ENCODE measurements at regions not wholly inside any gene's neighbourhood (a gene's known extent, or its start where the extent isn't known, plus 50 kb on each side); places are given as distances from the start of the nearest gene placed in this dataset.
A peak's percentile ranks its signal among the peaks of the same experiment; 100 is the strongest.
"Not testable (repeated sequence)": the region's sequence is repeated elsewhere in the genome, so short reads cannot be mapped to it uniquely, and the experiment has no call there.

DNA sequence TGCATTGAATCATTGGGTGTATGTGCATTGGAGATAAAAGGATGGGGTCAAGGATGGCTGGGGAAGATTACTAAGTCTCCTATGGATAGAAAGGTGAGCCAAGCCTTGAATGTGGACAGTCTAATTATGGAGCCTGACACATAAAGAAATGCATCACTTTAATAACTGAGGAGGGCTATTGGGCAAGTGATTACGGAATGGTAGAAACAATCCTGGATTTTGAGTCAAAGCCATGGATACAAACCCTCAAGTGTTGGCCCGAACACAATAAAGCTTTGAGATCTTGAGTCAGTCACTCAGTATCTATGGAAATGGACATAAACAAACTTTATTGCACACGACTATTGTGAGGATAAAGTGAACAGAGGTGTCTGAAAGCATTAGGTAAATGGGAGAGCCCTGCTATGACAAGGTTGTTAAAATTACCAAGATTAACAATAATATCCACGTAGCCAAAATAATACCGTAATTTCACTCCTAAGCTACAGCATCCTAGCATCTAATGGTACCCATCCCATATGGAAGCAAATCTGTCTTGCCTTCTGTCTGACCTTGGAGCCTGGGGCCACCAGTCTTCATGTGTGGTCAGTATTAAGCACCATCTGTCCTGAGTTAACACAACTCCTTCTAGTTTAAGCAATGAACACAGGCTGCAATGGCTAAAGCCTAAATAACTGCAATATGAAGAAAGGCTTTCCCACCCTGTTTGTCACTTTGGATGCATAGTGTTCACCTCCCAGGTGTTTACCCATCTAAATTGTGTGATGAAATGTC is 136.9 kb upstream of the PRICKLE2 start:
- no peak for DNase-seq (ENCODE audit: low spot score)
- Mint-ChIP-seq H3K36me3 (ENCODE audit: low read depth, unreplicated experiment) (no peaks in the 10 kb centered on the region), H3K4me1 (ENCODE audit: unreplicated experiment) (peaks cover 73% of the 10 kb centered on the region), H3K4me3 (ENCODE audit: unreplicated experiment) (no peak overlapping the region), H3K9me3 (ENCODE audit: unreplicated experiment) (no peaks in the 10 kb centered on the region), H3K27me3 (ENCODE audit: unreplicated experiment) (no peaks in the 10 kb centered on the region), H3K27ac (ENCODE audit: unreplicated experiment) (peak overlapping the region; percentile 54)
- no peak for TF ChIP-seq CTCF (IDR thresholded peaks at IDR 0.05; ENCODE audit: unreplicated experiment)

DNA sequence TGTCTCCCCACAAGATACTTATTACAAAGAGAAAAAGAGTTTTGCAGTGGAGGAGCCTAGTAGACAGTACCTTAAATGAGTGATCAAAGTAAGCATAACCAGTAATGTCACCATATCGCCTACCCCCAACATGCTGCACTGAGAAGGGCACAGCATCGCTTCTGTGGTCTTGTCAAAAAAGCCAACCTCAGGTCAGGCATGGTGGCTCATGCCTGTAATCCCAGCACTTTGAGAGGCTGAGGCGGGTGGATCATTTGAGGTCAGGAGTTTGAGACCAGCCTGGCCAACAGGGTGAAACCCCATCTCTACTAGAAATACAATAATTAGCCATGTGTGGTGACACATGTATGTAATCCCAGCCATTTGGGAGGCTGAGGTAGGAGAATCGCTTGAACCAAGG is 135.8 kb upstream of the PRICKLE2 start:
- not testable (repeated sequence) for H3K4me3 Mint-ChIP-seq (ENCODE audit: unreplicated experiment); H3K9me3 Mint-ChIP-seq (ENCODE audit: unreplicated experiment); H3K36me3 Mint-ChIP-seq (ENCODE audit: low read depth, unreplicated experiment); H3K27me3 Mint-ChIP-seq (ENCODE audit: unreplicated experiment); DNase-seq (ENCODE audit: low spot score)
- Mint-ChIP-seq H3K27ac (ENCODE audit: unreplicated experiment) (peak overlapping the region; percentile 79), H3K4me1 (ENCODE audit: unreplicated experiment) (peaks cover 79% of the 10 kb centered on the region)

DNA sequence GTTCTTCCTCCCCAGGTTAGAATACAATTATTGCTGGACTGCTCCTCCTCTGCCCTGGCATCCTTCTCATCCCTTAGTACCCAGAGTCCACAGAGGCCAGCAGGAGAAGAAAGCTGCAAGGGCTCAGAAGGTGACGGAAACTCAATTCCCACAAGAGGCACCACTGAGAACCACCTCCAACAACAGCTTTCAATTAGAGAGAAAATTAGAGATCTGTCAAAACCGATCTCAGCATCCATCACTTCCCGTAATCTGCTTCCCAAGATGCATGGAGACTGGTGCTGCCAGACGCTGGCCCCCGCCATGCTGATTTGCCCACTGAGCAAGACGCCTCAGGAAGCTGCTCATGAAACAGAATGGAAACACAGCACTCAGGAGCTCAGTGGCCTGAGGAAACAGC is 135.0 kb upstream of the PRICKLE2 start:
- no peak for TF ChIP-seq CTCF (IDR thresholded peaks at IDR 0.05; ENCODE audit: unreplicated experiment)
- H3K4me3 Mint-ChIP-seq (ENCODE audit: unreplicated experiment): no peak overlapping the region
- H3K9me3 Mint-ChIP-seq (ENCODE audit: unreplicated experiment): no peaks in the 10 kb centered on the region
- H3K36me3 Mint-ChIP-seq (ENCODE audit: low read depth, unreplicated experiment): no peaks in the 10 kb centered on the region
- H3K27me3 Mint-ChIP-seq (ENCODE audit: unreplicated experiment): no peaks in the 10 kb centered on the region
- DNase-seq (ENCODE audit: low spot score): no peak
- H3K4me1 Mint-ChIP-seq (ENCODE audit: unreplicated experiment): peaks cover 84% of the 10 kb centered on the region
- peak overlapping the region; percentile 76 for H3K27ac Mint-ChIP-seq (ENCODE audit: unreplicated experiment)

DNA sequence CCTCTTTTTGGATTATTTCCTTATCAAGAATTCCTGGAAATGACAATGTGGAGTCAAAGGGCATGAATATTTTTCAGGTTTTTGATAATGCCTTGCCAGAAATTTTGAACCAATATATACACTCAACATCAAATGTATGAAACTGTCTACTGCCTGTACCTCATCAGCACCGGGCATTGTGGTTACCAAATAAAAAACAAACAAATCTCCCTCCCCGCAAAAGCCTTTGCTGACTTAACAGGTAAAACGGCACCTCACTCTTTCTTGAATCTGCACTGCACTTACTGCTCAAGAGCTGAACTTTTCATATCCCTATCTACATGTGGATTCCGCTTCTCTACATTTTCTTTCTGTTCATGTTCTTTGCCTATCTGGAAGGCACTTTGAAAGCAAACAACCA is 134.5 kb upstream of the PRICKLE2 start:
- H3K36me3 Mint-ChIP-seq (ENCODE audit: low read depth, unreplicated experiment): no peaks in the 10 kb centered on the region
- peak overlapping the region; percentile 5 for H3K27ac Mint-ChIP-seq (ENCODE audit: unreplicated experiment)
- no peak overlapping the region for H3K4me3 Mint-ChIP-seq (ENCODE audit: unreplicated experiment)
- H3K4me1 Mint-ChIP-seq (ENCODE audit: unreplicated experiment): peaks cover 88% of the 10 kb centered on the region
- DNase-seq (ENCODE audit: low spot score): no peak
- no peaks in the 10 kb centered on the region for H3K9me3 Mint-ChIP-seq (ENCODE audit: unreplicated experiment)
- TF ChIP-seq CTCF (IDR thresholded peaks at IDR 0.05; ENCODE audit: unreplicated experiment): no peak
- no peaks in the 10 kb centered on the region for H3K27me3 Mint-ChIP-seq (ENCODE audit: unreplicated experiment)

GRCh38 chr3:64358853-64359252 is 133.6 kb upstream of the PRICKLE2 start:
- H3K4me3 Mint-ChIP-seq (ENCODE audit: unreplicated experiment): no peak overlapping the region
- no peak for TF ChIP-seq CTCF (IDR thresholded peaks at IDR 0.05; ENCODE audit: unreplicated experiment)
- no peaks in the 10 kb centered on the region for H3K36me3 Mint-ChIP-seq (ENCODE audit: low read depth, unreplicated experiment)
- no peaks in the 10 kb centered on the region for H3K27me3 Mint-ChIP-seq (ENCODE audit: unreplicated experiment)
- H3K27ac Mint-ChIP-seq (ENCODE audit: unreplicated experiment): peak overlapping the region; percentile 59
- H3K9me3 Mint-ChIP-seq (ENCODE audit: unreplicated experiment): no peaks in the 10 kb centered on the region
- no peak for DNase-seq (ENCODE audit: low spot score)
- peaks cover 81% of the 10 kb centered on the region for H3K4me1 Mint-ChIP-seq (ENCODE audit: unreplicated experiment)
